GM18519 (cell line): ENCODE measurements at regions not wholly inside any gene's neighbourhood (a gene's known extent, or its start where the extent isn't known, plus 50 kb on each side); places are given as distances from the start of the nearest gene placed in this dataset.

Experiments
- ATAC-seq: cut with Tn5 transposase; IDR thresholded peaks from one replicate; pipeline ENCODE4 v1.9.1; 2021; ENCODE audit warnings: mild to moderate bottlenecking, moderate library complexity; ENCODE audit not compliant: unreplicated experiment, low FRiP score

GRCh38 chr5:124796495-124796894, 50.1 kb upstream of the ZNF608 start:
- ATAC-seq, result peak; percentile 56

DNA sequence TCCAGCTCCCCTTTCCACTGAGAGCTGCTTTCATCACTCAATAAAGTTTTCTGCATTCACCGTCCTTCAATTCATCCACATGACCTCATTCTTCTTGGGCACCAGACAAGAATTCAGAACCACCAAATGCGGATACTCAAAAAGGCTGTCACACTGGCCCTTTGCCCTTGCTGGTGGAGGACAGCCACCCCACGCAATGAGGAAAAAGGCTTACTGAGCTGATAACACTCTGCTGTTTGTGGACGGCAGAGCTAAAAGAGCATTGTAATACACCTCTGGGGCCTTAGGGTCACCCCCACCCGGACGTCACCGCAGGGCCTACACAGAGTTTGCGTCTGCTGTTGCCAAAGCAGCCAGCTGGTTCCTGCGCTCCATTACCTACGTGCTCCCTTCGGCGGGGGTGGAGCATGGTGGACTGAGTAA, 51.2 kb upstream of the ZNF608 start:
- ATAC-seq, result no peak

- ATAC-seq, result no peak
These were observed 52.5 kb upstream of the ZNF608 start for GRCh38 chr5:124798890-124799289.

DNA sequence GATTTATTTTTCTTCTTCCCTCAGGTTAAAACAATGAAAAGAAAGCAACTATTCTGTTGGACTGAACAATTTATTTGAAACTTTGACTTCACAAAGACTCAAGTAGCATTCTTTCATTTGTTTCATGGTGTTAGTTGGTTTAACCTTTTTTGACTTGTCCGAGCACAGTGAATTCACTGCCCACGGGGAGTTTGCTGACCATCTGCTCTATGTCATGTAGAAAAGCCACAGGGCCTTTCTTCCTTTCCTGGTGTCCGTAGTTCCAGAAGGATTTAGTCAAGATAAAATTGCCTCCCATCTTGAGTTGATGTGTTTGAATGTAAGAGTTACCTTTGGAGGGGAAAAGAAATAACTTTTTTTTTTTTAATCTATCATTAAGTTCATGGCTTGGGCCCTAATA, 55.1 kb upstream of the ZNF608 start:
- ATAC-seq, result no peak

DNA sequence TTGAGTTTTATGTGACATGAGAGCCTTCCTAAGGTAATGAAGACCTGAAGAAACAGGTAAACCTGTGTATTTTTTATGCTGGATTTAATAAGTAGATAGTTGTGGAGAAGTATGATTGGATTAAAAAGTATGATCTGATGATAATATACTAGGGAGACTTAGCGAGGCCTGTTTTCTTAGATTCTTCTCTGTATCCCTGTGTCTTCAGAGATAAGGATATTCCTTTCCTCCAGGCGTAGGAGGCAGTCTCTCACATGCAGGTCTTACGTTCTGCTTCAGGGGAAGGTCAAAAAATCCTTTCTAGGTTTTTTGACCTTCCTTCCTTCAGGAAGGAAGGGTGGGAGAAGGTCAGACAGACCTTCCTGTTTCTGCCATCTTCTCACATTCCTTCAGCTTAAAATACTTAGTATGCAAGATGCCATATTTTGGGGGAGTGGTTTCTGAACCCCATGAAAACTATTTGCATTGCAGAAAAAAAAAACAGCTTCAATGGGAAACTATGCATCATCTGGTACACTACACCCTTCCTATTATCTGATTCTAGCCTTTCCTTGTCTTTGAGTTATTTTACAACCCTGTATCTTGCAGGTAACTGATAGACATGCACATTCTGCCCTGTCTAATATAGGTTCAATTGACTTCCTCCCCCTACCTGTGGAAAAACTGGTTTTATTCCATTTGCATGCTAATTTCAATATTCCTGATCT, 57.3 kb upstream of the ZNF608 start:
- ATAC-seq, result no peak

DNA sequence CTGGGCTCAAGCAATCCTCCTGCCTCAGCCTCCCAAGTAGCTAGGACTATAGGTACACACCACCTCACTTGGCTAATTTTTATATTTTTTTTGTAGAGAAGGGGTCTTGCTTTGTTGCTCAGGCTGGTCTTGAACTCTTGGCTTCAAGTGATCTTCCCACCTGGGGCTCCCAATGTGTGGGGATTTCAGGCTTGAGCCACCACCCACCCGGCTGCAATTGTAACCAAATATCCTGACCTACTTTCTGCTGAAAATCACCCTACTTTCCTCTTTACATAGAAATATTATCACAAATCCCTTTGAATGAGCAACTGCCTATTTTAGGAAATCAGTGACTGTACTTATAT, 59.6 kb upstream of the ZNF608 start:
- ATAC-seq, result no peak

DNA sequence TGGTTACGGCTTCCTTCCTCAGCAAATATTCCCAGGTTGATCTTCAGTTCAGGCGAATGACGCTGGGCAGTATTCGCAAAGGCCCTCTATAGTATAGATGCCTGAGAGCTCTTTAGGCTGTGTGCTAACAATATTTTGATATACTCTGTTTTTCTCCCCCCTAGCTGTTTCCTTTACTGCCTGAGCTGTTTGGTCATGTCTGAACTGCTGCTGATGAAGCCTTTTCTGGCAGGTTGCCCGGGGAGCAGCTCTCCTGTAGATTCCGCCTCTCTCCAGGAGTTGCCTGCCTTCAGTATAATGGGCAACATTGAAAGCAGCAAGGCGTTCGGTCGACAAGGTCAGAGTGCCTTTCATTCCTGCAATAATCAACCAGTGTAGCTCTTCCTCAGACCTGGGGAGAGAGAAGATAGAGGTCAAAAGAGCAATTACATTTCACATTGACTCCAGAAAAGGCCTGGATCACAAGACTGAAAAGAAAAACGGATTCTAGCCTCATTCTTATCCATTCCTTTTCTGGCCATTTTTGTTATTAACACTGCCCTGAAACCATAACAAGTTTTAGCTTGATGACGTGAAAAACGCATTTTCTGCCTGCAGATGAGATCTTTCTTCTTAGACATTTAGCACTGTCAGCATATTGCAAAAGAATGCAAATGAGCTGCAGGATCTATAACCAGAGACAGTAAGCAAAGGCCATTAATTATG, 60.1 kb upstream of the ZNF608 start:
- no peak for ATAC-seq

DNA sequence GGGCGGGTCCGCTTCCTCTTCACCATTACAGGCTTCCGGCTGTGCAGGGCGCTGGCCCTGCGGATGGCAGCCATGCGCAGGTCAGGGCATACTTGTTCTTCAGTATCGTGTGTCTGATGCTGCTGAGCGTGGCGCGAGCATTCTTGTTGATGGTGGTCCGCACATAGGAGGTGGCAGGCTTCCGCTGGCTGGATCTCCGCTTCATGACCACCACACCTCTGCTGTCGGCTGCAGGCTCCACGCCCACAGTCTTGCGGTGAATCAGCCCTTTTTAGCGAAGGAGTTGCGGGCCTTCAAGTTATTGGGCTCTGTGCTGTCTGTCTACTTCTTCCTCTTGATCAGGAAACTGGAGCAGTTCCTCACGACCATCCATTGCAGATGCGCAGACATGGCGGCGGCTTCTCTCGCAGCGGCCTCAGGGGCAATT, 62.4 kb upstream of the ZNF608 start:
- ATAC-seq, result no peak

DNA sequence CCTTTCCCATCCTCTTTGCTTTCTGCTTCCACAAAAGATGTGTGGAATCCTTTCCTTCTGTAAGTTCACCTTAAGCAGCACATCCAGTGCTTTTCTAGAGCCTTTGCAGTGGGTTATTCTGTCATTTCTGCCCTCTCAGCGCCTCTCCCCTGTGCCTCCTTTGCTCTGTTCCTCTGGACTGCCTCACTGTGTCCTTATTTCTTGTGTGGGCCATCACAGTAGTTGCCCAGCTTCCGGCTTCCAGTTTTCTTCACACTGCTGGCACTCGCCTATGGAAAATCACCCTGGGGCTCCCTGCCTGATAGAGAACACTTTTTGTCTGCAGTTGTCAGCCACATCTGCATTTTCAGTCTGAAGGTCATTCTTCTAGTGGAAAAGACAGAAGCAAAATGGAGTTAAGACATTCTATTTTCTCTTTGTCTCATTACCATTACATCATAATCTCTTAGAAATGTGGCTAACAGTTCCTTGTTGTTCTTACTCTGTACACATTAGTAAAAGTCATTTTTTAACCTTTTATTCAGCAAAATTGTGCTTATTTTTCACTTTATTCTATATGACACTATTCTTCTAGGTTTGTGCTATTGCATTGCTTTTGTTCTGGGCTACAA, 64.1 kb upstream of the ZNF608 start:
- no peak for ATAC-seq

- ATAC-seq, result no peak
These were observed 66.4 kb upstream of the ZNF608 start for GRCh38 chr5:124812771-124813358.

DNA sequence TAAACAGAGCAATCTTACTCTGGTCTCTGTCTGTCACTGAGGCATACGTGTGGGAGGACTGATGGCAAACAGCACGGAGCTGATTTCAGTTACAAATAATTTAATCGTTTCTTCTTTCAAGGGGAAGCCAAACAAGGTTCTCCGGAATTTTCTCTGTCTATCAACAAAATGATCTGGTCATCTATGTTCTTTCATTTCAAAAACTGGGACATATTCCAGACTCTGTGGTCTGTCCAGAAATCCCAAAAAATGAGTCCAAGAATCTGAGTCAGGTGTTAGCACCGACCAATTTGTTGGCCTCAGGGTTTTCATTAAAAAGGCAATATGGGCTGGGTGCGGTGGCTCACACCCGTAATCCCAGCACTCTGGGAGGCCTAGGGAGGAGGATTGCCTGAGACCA, 69.9 kb upstream of the ZNF608 start:
- ATAC-seq, result no peak

GRCh38 chr5:124819201-124819600, 72.8 kb upstream of the ZNF608 start:
- ATAC-seq, result no peak

GRCh38 chr5:124822647-124823046, 76.2 kb upstream of the ZNF608 start:
- ATAC-seq, result no peak

DNA sequence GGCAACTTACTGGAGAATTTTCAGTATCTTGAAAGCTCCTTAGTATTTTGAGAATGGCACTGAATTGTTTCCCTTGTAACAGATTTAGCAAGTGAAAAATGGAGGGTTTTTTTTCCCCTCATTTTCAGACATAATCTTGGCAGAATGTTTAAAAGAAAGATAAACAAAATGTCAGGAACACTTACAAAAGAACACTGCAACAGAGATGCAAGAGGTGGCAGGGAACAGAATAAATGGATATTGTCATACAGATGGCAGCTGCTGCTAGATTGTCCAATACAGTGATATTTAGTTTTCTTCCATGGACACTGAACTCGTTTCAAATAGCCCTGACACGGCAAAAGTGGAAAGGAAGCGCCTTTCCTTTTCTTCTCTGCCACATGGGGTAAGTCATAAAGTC, 76.9 kb upstream of the ZNF608 start:
- no peak for ATAC-seq

- no peak for ATAC-seq
These were observed 78.3 kb upstream of the ZNF608 start for GRCh38 chr5:124824637-124825158.

GRCh38 chr5:124825250-124825982, 79.0 kb upstream of the ZNF608 start:
- ATAC-seq, result peak; percentile 86

GRCh38 chr5:124825983-124826337, 79.5 kb upstream of the ZNF608 start:
- ATAC-seq, result peak; percentile 3

GRCh38 chr5:124828731-124829234, 82.3 kb upstream of the ZNF608 start:
- ATAC-seq, result no peak

DNA sequence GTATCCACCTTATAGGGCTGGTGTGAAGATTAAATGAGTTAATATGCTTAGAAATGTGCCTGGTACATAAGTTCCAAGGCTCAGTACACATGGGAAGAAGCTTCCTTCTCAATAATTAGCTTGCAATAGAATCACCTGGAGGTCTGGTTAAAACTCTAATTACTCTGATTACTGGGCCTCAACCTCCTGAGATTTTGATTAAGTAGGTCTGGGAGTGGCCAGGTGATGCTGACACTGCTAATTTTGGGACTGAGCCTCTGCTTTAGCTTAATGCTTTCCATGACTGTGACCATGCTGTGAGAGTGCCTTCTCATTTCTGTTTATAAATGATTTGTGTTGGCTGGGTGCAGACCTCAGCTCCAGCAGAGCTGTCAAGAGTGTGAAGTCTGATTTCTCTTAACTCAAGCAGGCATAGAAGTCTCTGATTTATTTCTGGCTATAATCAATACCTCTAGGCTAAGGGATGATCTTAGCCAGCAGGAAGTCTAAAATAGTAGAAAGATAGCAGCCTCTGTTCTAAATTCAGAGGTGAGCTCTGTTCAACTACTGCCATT, 85.3 kb upstream of the ZNF608 start:
- ATAC-seq, result no peak

DNA sequence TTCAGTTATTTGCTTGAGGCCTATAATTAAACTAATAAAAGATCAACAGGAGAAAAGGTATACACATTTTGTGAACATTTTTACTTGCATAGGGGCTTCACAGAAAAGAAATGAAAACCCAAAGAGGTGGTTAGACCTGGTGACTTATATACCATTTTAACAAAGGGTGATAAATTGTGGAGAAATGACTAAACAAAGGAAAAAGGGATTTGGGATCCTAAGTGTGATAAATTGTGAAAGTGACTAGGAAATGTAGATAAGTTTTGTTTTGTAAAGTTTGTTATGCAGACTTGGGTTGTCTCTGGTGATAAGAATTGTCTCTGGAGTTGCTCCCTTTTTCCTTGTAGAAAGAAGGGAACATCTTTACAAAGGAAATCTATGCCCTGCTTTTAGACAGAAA, 86.1 kb upstream of the ZNF608 start:
- ATAC-seq, result no peak
